ENCODE measurements at regions not wholly inside any gene's neighbourhood (a gene's known extent, or its start where the extent isn't known, plus 50 kb on each side); places are given as distances from the start of the nearest gene placed in this dataset.

DNA sequence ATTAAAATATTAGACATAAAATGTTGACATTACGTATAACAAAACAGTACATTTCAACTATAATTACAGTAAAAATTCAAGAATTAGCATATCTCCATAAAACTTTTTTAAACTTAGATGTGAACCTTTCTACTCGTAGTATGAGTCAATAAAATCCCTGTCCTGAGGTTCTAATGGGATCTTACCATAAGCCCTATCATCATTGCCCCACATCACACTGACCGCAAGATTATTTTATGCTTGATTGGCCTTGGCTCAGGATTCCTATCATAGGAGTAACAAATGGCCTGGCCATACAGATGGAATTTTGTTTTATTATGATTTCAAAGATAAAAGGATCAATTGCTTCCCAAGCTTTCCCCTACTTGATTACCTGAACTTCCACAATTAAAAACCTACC is 238.3 kb downstream of the MEF2C start:
- TF ChIP-seq, protein P1, sequence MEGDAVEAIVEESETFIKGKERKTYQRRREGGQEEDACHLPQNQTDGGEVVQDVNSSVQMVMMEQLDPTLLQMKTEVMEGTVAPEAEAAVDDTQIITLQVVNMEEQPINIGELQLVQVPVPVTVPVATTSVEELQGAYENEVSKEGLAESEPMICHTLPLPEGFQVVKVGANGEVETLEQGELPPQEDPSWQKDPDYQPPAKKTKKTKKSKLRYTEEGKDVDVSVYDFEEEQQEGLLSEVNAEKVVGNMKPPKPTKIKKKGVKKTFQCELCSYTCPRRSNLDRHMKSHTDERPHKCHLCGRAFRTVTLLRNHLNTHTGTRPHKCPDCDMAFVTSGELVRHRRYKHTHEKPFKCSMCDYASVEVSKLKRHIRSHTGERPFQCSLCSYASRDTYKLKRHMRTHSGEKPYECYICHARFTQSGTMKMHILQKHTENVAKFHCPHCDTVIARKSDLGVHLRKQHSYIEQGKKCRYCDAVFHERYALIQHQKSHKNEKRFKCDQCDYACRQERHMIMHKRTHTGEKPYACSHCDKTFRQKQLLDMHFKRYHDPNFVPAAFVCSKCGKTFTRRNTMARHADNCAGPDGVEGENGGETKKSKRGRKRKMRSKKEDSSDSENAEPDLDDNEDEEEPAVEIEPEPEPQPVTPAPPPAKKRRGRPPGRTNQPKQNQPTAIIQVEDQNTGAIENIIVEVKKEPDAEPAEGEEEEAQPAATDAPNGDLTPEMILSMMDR (IDR thresholded peaks at IDR 0.05): no peak
- TF ChIP-seq POLR2A (IDR thresholded peaks at IDR 0.05): no peak
